ENCODE measurements at regions not wholly inside any gene's neighbourhood (a gene's known extent, or its start where the extent isn't known, plus 50 kb on each side); places are given as distances from the start of the nearest gene placed in this dataset.

DNA sequence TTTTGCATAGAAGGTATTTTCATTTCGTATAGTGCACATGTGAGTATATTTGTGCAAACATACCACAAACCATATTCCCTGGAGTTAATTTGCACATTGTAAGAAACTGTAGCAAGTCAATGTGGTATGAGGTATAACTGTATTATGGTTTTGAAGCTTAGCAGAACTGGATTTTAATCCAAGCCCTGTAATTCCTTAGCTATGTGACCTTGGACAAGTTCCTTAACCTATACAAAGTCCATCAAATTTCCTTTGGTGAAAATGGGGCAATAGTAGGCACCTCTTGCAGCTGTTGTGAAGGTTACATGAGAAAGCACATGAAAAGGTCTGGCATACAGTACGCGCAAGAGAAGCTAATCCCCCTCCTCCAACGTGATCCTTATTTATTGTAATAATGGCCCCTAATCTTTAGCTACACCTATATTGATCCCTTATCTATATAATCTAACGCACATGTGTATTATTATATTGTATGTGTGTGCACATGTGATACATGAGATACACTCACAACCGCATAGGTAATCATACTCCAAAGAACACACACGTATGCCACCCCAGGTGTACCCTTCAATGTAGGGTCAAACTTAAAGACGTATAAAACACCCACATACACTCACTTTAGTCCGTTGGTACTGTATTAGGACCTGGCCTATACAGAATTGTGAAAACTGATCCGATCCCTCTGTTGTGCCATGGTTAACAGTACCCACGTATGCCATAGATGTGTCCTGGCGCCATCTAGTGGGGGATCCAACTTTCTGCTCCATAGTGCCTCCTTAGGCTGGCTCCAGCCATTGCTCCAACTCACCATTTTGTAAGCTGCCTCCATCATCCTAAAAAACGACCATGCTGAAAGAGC lies 402.9 kb upstream of the SLC14A2 start:
- TF ChIP-seq POU2F2 (IDR thresholded peaks at IDR 0.05; ENCODE audit: low read depth, low read length) (peak; percentile 60; the same call in 1 of the 2 replicates), POLR2A (IDR thresholded peaks at IDR 0.05; ENCODE audit: low read depth, low read length) (no peak)
- DNase-seq (ENCODE audit: insufficient read length, low spot score) (peak; percentile 25), FAIRE-seq (peak; percentile 97)

DNA sequence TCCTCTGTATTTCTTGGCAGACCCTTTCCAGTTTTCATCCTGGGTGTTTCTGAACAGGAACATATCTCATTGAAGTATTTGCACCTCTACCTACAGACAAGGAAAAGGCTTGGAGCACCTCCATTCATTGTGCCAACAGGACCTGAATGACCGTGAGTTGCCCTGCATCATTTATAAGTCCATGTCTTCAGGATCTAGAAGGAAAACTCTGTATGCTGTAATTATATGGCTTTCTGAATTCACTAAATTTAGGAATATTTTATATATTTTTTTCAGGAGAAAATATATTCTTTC lies 402.3 kb upstream of the SLC14A2 start:
- TF ChIP-seq TAF1 (IDR thresholded peaks at IDR 0.05; ENCODE audit: low read depth, low read length): no peak
- no peak for TF ChIP-seq PAX5 (IDR thresholded peaks at IDR 0.05; ENCODE audit: insufficient read depth, low read length, severe bottlenecking)
- no peak for TF ChIP-seq POLR2A (IDR thresholded peaks at IDR 0.05; ENCODE audit: low read depth, low read length)
- no peak for TF ChIP-seq POU2F2 (IDR thresholded peaks at IDR 0.05; ENCODE audit: low read depth, low read length)
- no peak for TF ChIP-seq POLR2AphosphoS5 (IDR thresholded peaks at IDR 0.05; ENCODE audit: low read depth, low read length)
- TF ChIP-seq SPI1 (IDR thresholded peaks at IDR 0.05; ENCODE audit: low read depth, low read length): no peak
- FAIRE-seq (no peak), DNase-seq (ENCODE audit: insufficient read length, low spot score) (no peak)

DNA sequence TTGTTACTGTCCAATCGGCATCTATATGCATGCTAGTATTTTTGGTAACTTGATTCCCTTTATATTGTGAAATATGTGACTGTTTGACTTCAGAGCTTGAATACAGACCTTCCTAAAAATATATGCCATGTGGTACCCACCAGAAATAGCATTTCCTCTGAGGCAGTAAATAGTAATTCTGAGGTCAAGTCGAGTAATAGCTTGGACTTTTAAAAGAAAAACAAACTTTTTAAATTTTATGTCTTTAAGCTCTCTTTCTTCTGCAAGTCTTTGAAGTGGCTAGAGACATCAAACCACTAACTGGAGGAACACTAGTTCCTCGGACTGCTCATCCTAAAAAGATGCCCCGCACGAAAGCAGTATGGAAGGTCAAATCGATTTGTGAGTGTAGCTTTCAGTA lies 396.8 kb upstream of the SLC14A2 start:
- FAIRE-seq: no peak
- no peak for DNase-seq (ENCODE audit: insufficient read length, low spot score)
- TF ChIP-seq POLR2A (IDR thresholded peaks at IDR 0.05; ENCODE audit: low read depth, low read length): no peak
- no peak for TF ChIP-seq SPI1 (IDR thresholded peaks at IDR 0.05; ENCODE audit: low read depth, low read length)
- TF ChIP-seq POU2F2 (IDR thresholded peaks at IDR 0.05; ENCODE audit: low read depth, low read length): no peak
- no peak for TF ChIP-seq TAF1 (IDR thresholded peaks at IDR 0.05; ENCODE audit: low read depth, low read length)

DNA sequence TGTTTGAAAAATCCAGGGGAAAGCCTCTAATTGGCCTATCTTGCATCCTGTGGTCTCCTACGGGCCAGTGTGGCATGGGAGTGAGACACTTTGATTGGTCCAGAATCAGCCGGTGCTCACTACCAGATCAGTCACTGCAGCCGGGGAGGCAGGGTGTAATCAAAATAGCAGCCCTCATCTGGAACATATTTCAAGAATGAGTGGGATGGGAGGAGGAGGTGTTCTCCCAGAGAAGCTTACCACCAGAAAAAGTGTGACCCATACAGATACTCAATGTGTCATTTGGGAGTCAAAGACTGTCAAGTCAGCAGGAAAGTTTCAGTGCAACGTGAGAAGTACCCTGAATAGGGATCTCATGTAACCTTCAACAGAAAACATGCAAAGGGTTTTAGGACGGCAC lies 393.9 kb upstream of the SLC14A2 start:
- FAIRE-seq (no peak), DNase-seq (ENCODE audit: insufficient read length, low spot score) (no peak)
- no peak for TF ChIP-seq TAF1 (IDR thresholded peaks at IDR 0.05; ENCODE audit: low read depth, low read length)
- no peak for TF ChIP-seq POU2F2 (IDR thresholded peaks at IDR 0.05; ENCODE audit: low read depth, low read length)

DNA sequence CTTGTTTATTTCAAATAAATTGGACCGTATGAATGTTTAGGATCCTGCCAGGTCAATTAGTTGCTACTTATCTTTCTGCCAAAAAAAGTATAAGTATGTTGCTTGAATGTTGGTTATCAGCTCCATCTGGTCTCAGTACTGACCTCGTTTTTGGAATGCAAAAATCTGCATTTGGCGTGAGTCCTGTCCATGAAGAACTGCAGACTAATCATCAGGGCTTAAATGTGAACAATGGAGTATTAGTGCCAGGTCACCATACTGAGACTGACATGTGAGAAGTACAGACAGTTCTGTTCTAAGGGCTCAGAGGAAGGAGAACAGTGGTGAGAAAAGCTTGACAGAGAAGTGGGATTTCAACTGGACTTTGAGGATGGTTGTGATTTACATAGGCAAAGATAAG lies 393.1 kb upstream of the SLC14A2 start:
- DNase-seq (ENCODE audit: insufficient read length, low spot score) (no peak), FAIRE-seq (no peak)
- no peak for TF ChIP-seq POLR2AphosphoS5 (IDR thresholded peaks at IDR 0.05; ENCODE audit: low read depth, low read length)

DNA sequence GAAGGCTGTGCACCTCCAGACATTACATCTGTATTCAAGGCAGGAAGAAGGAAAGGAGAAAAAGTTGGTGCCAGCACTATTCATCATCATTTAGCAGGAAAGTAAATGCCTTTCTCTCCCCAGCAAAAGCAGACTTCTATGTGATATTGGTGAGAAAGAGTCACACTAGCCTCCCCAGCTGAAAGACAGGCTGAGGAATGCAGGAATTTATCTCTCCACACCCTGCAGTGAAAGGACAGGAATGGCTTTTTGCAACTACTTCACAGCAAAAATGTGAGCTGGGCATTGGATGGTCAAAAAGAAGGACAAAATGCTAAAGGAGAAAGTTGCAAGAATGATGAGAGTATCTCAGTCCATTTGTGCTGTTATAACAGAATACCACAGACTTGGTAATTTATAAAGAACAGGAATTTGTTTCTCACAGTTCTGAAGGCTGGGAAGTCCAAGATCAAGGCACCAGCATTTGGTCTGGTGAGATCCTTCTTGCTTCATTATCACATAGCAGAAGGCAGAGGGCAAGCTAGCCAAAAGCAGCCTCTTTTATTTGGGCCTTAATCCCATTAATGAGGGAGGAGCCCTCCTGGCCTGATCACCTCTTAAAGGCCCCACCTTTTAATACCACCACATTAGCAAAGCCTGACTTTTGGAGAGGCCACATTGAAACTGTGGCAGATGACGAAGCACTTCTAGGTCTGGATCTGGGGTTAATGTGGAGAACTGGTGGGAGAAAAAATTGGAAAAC lies 388.1 kb upstream of the SLC14A2 start:
- DNase-seq (ENCODE audit: insufficient read length, low spot score) (no peak), FAIRE-seq (no peak)
- no peak for TF ChIP-seq POU2F2 (IDR thresholded peaks at IDR 0.05; ENCODE audit: low read depth, low read length)

DNA sequence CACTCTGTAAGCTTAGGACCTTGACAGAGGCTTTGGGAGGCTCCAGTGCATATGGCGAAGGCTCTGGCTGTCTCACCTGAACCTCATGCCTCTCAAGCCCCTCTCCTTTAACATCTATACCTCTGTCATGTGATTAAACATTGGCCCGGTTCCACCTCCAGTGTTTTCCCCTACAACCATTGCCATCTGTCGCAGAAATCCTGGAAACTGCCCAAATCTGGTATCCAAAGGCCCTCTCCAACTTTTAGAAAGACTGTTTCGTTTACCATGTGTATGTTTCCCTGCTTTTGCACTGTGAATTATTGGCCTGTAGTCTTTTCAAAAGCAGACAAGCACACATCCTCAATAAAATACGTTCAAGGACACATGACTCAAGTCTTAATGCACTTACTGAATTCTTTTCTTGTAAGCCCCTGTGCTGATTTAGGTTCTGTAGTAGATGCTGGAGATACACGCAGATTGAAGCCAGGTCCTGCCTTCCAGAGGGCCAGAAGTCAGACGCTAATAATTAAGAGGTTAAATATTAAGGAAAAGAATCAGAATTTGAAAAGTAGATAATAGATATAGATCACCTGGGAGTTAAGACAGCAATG lies 386.4 kb upstream of the SLC14A2 start:
- DNase-seq (ENCODE audit: insufficient read length, low spot score) (no peak), FAIRE-seq (no peak)
- TF ChIP-seq PAX5 (IDR thresholded peaks at IDR 0.05; ENCODE audit: insufficient read depth, low read length, severe bottlenecking) (no peak), SPI1 (IDR thresholded peaks at IDR 0.05; ENCODE audit: low read depth, low read length) (no peak), POLR2AphosphoS5 (IDR thresholded peaks at IDR 0.05; ENCODE audit: low read depth, low read length) (no peak), TAF1 (IDR thresholded peaks at IDR 0.05; ENCODE audit: low read depth, low read length) (no peak), POLR2A (IDR thresholded peaks at IDR 0.05; ENCODE audit: low read depth, low read length) (no peak), POU2F2 (IDR thresholded peaks at IDR 0.05; ENCODE audit: low read depth, low read length) (no peak)

DNA sequence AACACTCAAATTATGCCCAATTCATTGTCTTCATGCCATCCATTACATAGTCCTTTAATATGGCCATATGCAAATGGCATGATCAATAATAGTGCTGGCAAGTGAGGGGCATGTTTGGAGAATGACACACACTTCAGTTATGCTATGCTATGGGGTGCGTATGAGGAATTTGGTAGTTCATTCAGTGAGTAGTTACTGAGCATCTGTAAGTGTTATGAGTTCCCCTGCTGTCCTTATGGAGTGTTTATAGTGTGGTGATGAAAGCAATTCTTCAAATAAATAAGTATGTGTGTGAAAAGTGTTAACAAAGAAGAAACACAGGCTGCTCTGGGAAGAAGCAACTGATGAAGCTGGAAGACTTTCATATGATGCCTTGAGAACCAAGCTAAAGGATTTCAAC lies 383.7 kb upstream of the SLC14A2 start:
- no peak for TF ChIP-seq POU2F2 (IDR thresholded peaks at IDR 0.05; ENCODE audit: low read depth, low read length)
- TF ChIP-seq POLR2AphosphoS5 (IDR thresholded peaks at IDR 0.05; ENCODE audit: low read depth, low read length): no peak
- TF ChIP-seq SPI1 (IDR thresholded peaks at IDR 0.05; ENCODE audit: low read depth, low read length): no peak
- TF ChIP-seq TAF1 (IDR thresholded peaks at IDR 0.05; ENCODE audit: low read depth, low read length): no peak
- TF ChIP-seq POLR2A (IDR thresholded peaks at IDR 0.05; ENCODE audit: low read depth, low read length): no peak
- no peak for TF ChIP-seq PAX5 (IDR thresholded peaks at IDR 0.05; ENCODE audit: insufficient read depth, low read length, severe bottlenecking)
- DNase-seq (ENCODE audit: insufficient read length, low spot score) (no peak), FAIRE-seq (no peak)

DNA sequence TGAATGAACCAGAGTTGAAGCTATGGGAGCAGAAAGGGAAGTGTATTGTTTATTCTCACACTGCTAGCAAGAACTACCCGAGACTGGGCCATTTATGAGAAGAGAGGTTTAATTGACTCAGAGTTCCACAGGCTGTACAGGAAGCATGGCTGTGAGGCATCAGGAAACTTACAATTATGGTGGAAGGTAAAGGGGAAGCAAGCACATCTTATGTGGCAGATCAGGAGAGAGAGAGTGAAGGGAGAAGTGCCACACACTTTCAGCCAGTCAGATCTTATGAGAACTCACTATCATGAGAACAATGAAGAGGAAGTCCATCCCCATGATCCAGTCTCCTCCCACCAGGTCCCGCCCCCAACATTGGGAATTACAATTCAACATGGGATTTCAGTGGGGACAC lies 383.2 kb upstream of the SLC14A2 start:
- no peak for FAIRE-seq
- TF ChIP-seq POU2F2 (IDR thresholded peaks at IDR 0.05; ENCODE audit: low read depth, low read length): no peak
- no peak for TF ChIP-seq SPI1 (IDR thresholded peaks at IDR 0.05; ENCODE audit: low read depth, low read length)
- no peak for TF ChIP-seq TAF1 (IDR thresholded peaks at IDR 0.05; ENCODE audit: low read depth, low read length)
- TF ChIP-seq POLR2A (IDR thresholded peaks at IDR 0.05; ENCODE audit: low read depth, low read length): no peak
- TF ChIP-seq POLR2AphosphoS5 (IDR thresholded peaks at IDR 0.05; ENCODE audit: low read depth, low read length): no peak
- no peak for TF ChIP-seq PAX5 (IDR thresholded peaks at IDR 0.05; ENCODE audit: insufficient read depth, low read length, severe bottlenecking)
- DNase-seq (ENCODE audit: insufficient read length, low spot score): no peak

DNA sequence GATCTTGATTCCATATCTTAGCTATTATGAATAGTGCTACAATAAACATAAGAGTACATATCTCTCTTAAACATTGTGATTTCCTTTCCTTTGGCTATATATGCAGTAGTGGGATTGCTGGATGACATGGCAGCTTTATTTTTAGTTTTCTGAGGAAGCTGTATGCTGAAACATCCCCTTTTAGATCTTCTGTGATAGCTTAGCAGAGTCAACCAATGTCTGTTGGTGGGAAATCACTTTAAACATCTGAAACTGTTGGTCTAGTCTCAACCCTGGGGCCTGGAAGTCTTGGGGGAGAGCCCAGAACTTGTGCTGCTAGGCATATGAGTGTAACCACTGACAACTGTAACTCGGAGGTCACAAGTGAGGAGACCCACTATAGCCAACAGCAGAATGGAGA lies 378.6 kb upstream of the SLC14A2 start:
- FAIRE-seq: no peak
- TF ChIP-seq POLR2AphosphoS5 (IDR thresholded peaks at IDR 0.05; ENCODE audit: low read depth, low read length) (no peak), POU2F2 (IDR thresholded peaks at IDR 0.05; ENCODE audit: low read depth, low read length) (no peak), PAX5 (IDR thresholded peaks at IDR 0.05; ENCODE audit: insufficient read depth, low read length, severe bottlenecking) (no peak), SPI1 (IDR thresholded peaks at IDR 0.05; ENCODE audit: low read depth, low read length) (no peak), POLR2A (IDR thresholded peaks at IDR 0.05; ENCODE audit: low read depth, low read length) (no peak), TAF1 (IDR thresholded peaks at IDR 0.05; ENCODE audit: low read depth, low read length) (no peak)
- no peak for DNase-seq (ENCODE audit: insufficient read length, low spot score)
